A549 (cell line): ENCODE measurements at regions not wholly inside any gene's neighbourhood (a gene's known extent, or its start where the extent isn't known, plus 50 kb on each side); places are given as distances from the start of the nearest gene placed in this dataset.
"Not testable (repeated sequence)": the region's sequence is repeated elsewhere in the genome, so short reads cannot be mapped to it uniquely, and the experiment has no call there.

Experiments
- ATAC-seq, 2 experiments: fragments of 200-7000 bp in 1 of 2; fragments of >200 bp in 1 of 2; cut with Nextera tagmentation in 1 of 2; cut with Tn5 transposase in 1 of 2; 3 replicates each; pipeline versions ENCODE4 v1.8.0 to v1.9.1; 2018 to 2020; ENCODE audit warnings: mild to moderate bottlenecking in 1 of 2, moderate library complexity in 1 of 2
- CTCF ChIA-PET: fragments of 300-600 bp; sonication (Branson Sonifier 250); formaldehyde crosslinking; extraction: SDS; loops from one replicate; lab custom pipeline; 2021; ENCODE audit warnings: antibody characterized with exemption, inconsistent platforms; lab: Yijun Ruan, JAX
- POLR2A ChIA-PET: fragments of 350-600 bp; formaldehyde crosslinking; extraction: SDS; loops from one replicate; lab custom pipeline; 2021; ENCODE audit warnings: antibody characterized with exemption, inconsistent platforms; lab: Yijun Ruan, JAX
- DNase-seq, 2 experiments: peaks; one replicate each; pipeline versions ENCODE4 v3.0.0 to v3.0.0-alpha.2; 2011 to 2016; ENCODE audit warnings: low read depth in 1 of 2, low spot score in 1 of 2
- FAIRE-seq: peaks from 2 replicates; lab custom pipeline; 2011; peaks lifted over from hg19 to GRCh38; lab: Jason Lieb, UNC
- H3K27ac ChIP-seq, 2 experiments: fragments of >200 bp; sonication (Bioruptor Twin); formaldehyde crosslinking; 3 replicates each; pipeline ENCODE4 v1.5.1; 2016 to 2017
- H3K4me1 ChIP-seq: fragments of >200 bp; sonication (Bioruptor Twin); formaldehyde crosslinking; 3 replicates; pipeline ENCODE4 v1.6.1; 2016
- H3K4me2 ChIP-seq: fragments of >200 bp; sonication (Bioruptor Twin); formaldehyde crosslinking; 3 replicates; pipeline ENCODE4 v1.6.1; 2016
- H3K4me3 ChIP-seq: fragments of >200 bp; sonication (Bioruptor Twin); formaldehyde crosslinking; 3 replicates; pipeline ENCODE4 v1.5.1; 2016
- H3K9me3 ChIP-seq: fragments of >200 bp; sonication (Bioruptor Twin); formaldehyde crosslinking; 3 replicates; pipeline ENCODE4 v1.6.1; 2016
- EHMT2 ChIP-seq: fragments of 200-600 bp; sonication (generic); IDR thresholded peaks from 2 replicates; pipeline ENCODE4 v1.6.1; 2016; ENCODE audit warnings: antibody characterized with exemption, low read depth, mild to moderate bottlenecking, moderate library complexity
- EP300 ChIP-seq, 2 experiments: fragments of >200 bp; sonication (Bioruptor Twin); formaldehyde crosslinking; IDR thresholded peaks; 2 replicates in 1 of 2; 3 replicates in 1 of 2; pipeline ENCODE4 v1.6.1; 2016 to 2017
- FOXS1 ChIP-seq: fragments of 250-450 bp; sonication (Bioruptor Pico); IDR thresholded peaks from 2 replicates; pipeline ENCODE4 v1.5.0; 2020; ENCODE audit warnings: mild to moderate bottlenecking, moderate library complexity
- GATA3 ChIP-seq: IDR thresholded peaks from 2 replicates; pipeline ENCODE4 v1.6.1; 2012; ENCODE audit warnings: borderline replicate concordance
- HOXB13 ChIP-seq: fragments of 250-450 bp; sonication (Bioruptor Pico); IDR thresholded peaks from 2 replicates; pipeline ENCODE4 v1.5.0; 2020; ENCODE audit warnings: low read depth, mild to moderate bottlenecking, moderate library complexity
- HOXB5 ChIP-seq: fragments of 250-450 bp; sonication (Bioruptor Pico); IDR thresholded peaks from 2 replicates; pipeline ENCODE4 v1.5.0; 2020; ENCODE audit warnings: mild to moderate bottlenecking, moderate library complexity
- JUN ChIP-seq, 2 experiments: fragments of >200 bp; sonication (Bioruptor Twin); formaldehyde crosslinking; IDR thresholded peaks; 2 replicates in 1 of 2; 3 replicates in 1 of 2; pipeline ENCODE4 v1.6.1; 2016 to 2017
- KDM1A ChIP-seq: fragments of 200-600 bp; sonication (generic); IDR thresholded peaks from 2 replicates; pipeline ENCODE4 v1.6.1; 2016; ENCODE audit warnings: low read depth, mild to moderate bottlenecking
- KDM5A ChIP-seq: fragments of 200-600 bp; sonication (generic); IDR thresholded peaks from 2 replicates; pipeline ENCODE4 v1.6.1; 2016; ENCODE audit warnings: antibody characterized with exemption, mild to moderate bottlenecking
- MYC ChIP-seq: IDR thresholded peaks from 2 replicates; pipeline ENCODE4 v1.6.1; 2012; ENCODE audit warnings: mild to moderate bottlenecking, inconsistent platforms, low read length, improper control_type of control experiment, borderline replicate concordance
- NR3C1 ChIP-seq: fragments of >200 bp; sonication (Bioruptor Twin); formaldehyde crosslinking; IDR thresholded peaks from 3 replicates; pipeline ENCODE4 v1.6.1; 2017
- POLR2AphosphoS2 ChIP-seq: conservative IDR thresholded peaks from 2 replicates; pipeline ENCODE4 v1.6.1; 2012; ENCODE audit warnings: low read length, improper control_type of control experiment, inconsistent platforms
- RAD21 ChIP-seq, 2 experiments: fragments of >200 bp in 1 of 2; sonication (Bioruptor Twin) in 1 of 2; formaldehyde crosslinking in 1 of 2; IDR thresholded peaks in 1 of 2; conservative IDR thresholded peaks in 1 of 2; 2 replicates in 1 of 2; 3 replicates in 1 of 2; pipeline ENCODE4 v1.6.1; 2012 to 2018; ENCODE audit warnings: inconsistent platforms in 1 of 2
- TFCP2L1 ChIP-seq: fragments of 250-450 bp; sonication (Bioruptor Pico); IDR thresholded peaks from 2 replicates; pipeline ENCODE4 v1.5.0; 2021; ENCODE audit warnings: mild to moderate bottlenecking
- ZC3H11A ChIP-seq: fragments of 450-650 bp; IDR thresholded peaks from 2 replicates; pipeline ENCODE4 v1.6.1; 2014; ENCODE audit warnings: antibody characterized with exemption, mild to moderate bottlenecking
- WGBS: methylation state at CpG from one replicate; pipeline ENCODE4 v1.1.6; 2017; ENCODE audit errors: missing lambda C conversion rate; 5-methylcytosine and 5-hydroxymethylcytosine counted together
- TF ChIP-seq, protein P1 (sequence below): fragments of 450-650 bp; IDR thresholded peaks from 2 replicates; pipeline ENCODE4 v1.6.1; 2014; ENCODE audit warnings: antibody characterized with exemption
- TF ChIP-seq, protein P2 (sequence below): fragments of 250-450 bp; sonication (Bioruptor Pico); IDR thresholded peaks from 2 replicates; pipeline ENCODE4 v1.5.0; 2020; ENCODE audit warnings: low read depth, mild to moderate bottlenecking, moderate library complexity
- TF ChIP-seq, protein P3 (sequence below): fragments of >200 bp; sonication (Bioruptor Twin); formaldehyde crosslinking; IDR thresholded peaks from 3 replicates; pipeline ENCODE4 v1.5.1; 2016
- TF ChIP-seq, protein P4 (sequence below): IDR thresholded peaks from 2 replicates; pipeline ENCODE4 v1.6.1; 2012; ENCODE audit warnings: low read depth, borderline replicate concordance

DNA sequence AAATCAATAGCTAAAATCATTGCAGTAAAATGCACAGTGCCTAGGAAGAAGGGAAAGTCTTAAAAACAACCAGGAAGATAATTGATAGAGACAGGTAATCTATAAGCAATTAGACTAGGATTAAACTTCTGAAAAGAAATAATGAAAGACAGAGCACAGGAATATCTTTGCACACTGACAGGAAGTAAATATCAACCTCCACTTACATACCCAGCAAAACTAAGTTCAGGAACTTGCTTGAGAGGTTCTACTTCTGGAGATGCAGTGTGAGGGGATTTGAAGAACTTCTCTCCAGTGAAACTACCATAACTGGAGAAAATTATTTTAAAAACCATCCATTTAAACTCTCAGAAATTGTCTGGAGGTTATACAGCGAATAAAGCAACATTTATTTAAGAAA lies 104.1 kb downstream of the EHF start:
- H3K27ac ChIP-seq: no peak overlapping the region
- TF ChIP-seq, protein P1, sequence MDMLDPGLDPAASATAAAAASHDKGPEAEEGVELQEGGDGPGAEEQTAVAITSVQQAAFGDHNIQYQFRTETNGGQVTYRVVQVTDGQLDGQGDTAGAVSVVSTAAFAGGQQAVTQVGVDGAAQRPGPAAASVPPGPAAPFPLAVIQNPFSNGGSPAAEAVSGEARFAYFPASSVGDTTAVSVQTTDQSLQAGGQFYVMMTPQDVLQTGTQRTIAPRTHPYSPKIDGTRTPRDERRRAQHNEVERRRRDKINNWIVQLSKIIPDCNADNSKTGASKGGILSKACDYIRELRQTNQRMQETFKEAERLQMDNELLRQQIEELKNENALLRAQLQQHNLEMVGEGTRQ: no peak
- TF ChIP-seq JUN (IDR thresholded peaks at IDR 0.05) (no peak), KDM5A (no peak), HOXB13 (no peak), KDM1A (no peak)
- ChIA-PET POLR2A (no interaction called here), CTCF (no interaction called here)
- no peak for ATAC-seq
- H3K9me3 ChIP-seq: peaks cover 7% of the 10 kb centered on the region; the same call in 2 of the 3 replicates
- peak; percentile 78 for FAIRE-seq
- no peak overlapping the region for H3K4me2 ChIP-seq
- no peaks in the 10 kb centered on the region for H3K4me1 ChIP-seq
- no peak for DNase-seq
- WGBS: 74% methylated on average over 1 of the region's 1 CpG
- H3K4me3 ChIP-seq: no peak overlapping the region

DNA sequence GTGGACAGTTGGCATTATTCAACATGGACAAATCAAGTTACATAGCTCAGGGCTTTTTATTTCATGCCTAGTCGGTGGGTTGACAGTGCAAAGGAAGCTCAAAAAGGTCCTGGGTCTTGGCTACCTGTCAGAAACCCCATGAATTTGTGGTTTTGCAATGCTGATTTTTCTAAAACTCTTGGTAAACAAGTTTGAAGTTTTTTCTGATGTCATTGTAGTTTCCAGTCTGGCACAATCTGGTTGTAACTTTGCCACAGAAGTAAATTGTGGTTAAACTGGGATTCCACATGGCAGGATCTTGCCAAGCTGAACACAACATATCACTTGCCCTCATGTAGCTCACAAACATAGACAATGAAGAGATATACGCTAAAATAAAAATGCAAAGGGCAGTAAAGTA lies 100.8 kb downstream of the EHF start:
- Histone ChIP-seq H3K4me1 (no peaks in the 10 kb centered on the region), H3K9me3 (peaks cover 7% of the 10 kb centered on the region; the same call in 2 of the 3 replicates), H3K27ac (no peak overlapping the region), H3K4me3 (no peak overlapping the region), H3K4me2 (no peak overlapping the region)
- DNase-seq: no peak
- FAIRE-seq: no peak
- POLR2A ChIA-PET: no interaction called here
- CTCF ChIA-PET: interaction anchor here (0.7 to 1.7 kb wide), 3 partner anchors 16 to 135 kb away, joined by 3 to 5 read pairs (median 4); no protein-coding TSS in a partner anchor
- WGBS: 73% methylated on average over 2 of the region's 2 CpGs
- no peak for ATAC-seq
- TF ChIP-seq ZC3H11A: no peak
- no peak for TF ChIP-seq NR3C1
- TF ChIP-seq HOXB5: no peak
- no peak for TF ChIP-seq EHMT2
- TF ChIP-seq, protein P2, sequence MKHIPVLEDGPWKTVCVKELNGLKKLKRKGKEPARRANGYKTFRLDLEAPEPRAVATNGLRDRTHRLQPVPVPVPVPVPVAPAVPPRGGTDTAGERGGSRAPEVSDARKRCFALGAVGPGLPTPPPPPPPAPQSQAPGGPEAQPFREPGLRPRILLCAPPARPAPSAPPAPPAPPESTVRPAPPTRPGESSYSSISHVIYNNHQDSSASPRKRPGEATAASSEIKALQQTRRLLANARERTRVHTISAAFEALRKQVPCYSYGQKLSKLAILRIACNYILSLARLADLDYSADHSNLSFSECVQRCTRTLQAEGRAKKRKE (CRISPR knock-in tag): no peak
- TF ChIP-seq EP300 (IDR thresholded peaks at IDR 0.05): no peak
- no peak for TF ChIP-seq POLR2AphosphoS2
- TF ChIP-seq MYC: no peak
- no peak for TF ChIP-seq RAD21 (conservative IDR thresholded peaks at IDR 0.05 in 1 of 2, IDR thresholded peaks at IDR 0.05 in 1 of 2)
- TF ChIP-seq, protein P3, sequence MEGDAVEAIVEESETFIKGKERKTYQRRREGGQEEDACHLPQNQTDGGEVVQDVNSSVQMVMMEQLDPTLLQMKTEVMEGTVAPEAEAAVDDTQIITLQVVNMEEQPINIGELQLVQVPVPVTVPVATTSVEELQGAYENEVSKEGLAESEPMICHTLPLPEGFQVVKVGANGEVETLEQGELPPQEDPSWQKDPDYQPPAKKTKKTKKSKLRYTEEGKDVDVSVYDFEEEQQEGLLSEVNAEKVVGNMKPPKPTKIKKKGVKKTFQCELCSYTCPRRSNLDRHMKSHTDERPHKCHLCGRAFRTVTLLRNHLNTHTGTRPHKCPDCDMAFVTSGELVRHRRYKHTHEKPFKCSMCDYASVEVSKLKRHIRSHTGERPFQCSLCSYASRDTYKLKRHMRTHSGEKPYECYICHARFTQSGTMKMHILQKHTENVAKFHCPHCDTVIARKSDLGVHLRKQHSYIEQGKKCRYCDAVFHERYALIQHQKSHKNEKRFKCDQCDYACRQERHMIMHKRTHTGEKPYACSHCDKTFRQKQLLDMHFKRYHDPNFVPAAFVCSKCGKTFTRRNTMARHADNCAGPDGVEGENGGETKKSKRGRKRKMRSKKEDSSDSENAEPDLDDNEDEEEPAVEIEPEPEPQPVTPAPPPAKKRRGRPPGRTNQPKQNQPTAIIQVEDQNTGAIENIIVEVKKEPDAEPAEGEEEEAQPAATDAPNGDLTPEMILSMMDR: no peak
- TF ChIP-seq JUN (IDR thresholded peaks at IDR 0.05): no peak
- TF ChIP-seq, protein P4, sequence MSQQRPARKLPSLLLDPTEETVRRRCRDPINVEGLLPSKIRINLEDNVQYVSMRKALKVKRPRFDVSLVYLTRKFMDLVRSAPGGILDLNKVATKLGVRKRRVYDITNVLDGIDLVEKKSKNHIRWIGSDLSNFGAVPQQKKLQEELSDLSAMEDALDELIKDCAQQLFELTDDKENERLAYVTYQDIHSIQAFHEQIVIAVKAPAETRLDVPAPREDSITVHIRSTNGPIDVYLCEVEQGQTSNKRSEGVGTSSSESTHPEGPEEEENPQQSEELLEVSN: no peak
- TF ChIP-seq GATA3: no peak
- no peak for TF ChIP-seq FOXS1 (CRISPR knock-in tag)
- TF ChIP-seq, all 56 proteins: peak for 0

DNA sequence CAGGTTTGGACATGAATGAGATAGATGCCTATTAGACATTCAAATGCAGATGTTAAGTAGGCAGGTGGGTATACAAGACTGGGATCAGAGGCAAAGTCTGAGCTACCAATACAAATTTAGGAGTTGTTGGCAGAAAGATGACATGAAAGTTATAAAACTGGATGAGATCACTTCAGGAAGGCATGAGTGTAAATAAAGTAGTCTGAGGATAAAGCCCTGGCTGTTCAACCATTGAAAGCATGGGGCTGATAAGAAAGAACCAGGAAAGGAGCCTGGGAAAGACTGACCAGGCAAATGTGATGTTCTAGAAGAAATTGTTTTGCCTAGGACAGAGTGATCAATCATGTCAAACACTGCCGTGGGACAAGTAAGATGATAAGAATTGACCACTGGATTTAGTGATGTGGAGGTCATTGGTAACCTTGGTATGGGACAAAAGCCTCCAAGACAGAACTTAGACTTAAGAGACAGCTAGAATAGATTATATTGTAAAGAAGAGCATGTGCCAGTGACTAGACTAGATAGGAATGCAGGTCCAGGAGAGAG lies 98.5 kb downstream of the EHF start:
- CTCF ChIA-PET: interaction anchor here (0.6 kb wide), 2 partner anchors 12 to 833 kb away, joined by 3 read pairs; no protein-coding TSS in a partner anchor
- Histone ChIP-seq H3K9me3 (peaks cover 3% of the 10 kb centered on the region; the same call in 1 of the 3 replicates), H3K4me1 (no peaks in the 10 kb centered on the region), H3K27ac (no peak overlapping the region), H3K4me2 (no peak overlapping the region), H3K4me3 (no peak overlapping the region)
- WGBS: 65% methylated on average over 1 of the region's 1 CpG
- POLR2A ChIA-PET: no interaction called here
- FAIRE-seq (no peak), DNase-seq (no peak), ATAC-seq (no peak)
- TF ChIP-seq TFCP2L1: no peak

DNA sequence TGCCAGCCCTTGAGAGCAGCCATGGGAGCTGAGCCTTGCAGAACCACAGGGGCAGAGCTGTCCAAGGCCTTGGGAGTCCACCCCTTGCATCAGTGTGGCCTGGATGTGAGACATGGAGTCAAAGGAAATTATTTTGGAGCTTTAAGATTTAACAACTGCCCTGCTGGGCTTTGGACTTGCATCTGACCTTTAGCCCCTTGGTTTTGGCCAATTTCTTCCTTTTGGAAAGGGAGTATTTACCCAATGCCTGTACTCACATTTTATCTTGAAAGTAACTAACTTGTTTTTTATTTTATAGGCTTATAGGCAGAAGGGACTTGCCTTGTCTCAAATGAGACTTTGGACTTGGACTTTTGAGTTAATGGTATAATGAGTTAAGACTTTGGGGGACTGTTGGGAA lies 92.7 kb downstream of the EHF start:
- H3K4me2 ChIP-seq, H3K4me1 ChIP-seq, POLR2A ChIA-PET, FAIRE-seq, ATAC-seq, H3K4me3 ChIP-seq, H3K27ac ChIP-seq, DNase-seq: not testable (repeated sequence)
- peaks cover 42% of the 10 kb centered on the region for H3K9me3 ChIP-seq
- CTCF ChIA-PET: interaction anchor here (0.7 kb wide), 1 partner anchor 12 kb away, joined by 3 read pairs; no protein-coding TSS in a partner anchor
